K562 (cell line): ENCODE measurements at regions not wholly inside any gene's neighbourhood (a gene's known extent, or its start where the extent isn't known, plus 50 kb on each side); places are given as distances from the start of the nearest gene placed in this dataset.

Source experiments
- ATAC-seq: fragments of 200-7000 bp; cut with Tn5 transposase; 3 replicates; pipeline ENCODE4 v1.9.1; 2020; ENCODE audit warnings: moderate library complexity
- BruUV-seq: library from RNA; stranded (reverse); fragments of 400-500 nt; replicated peaks from 2 replicates; lab custom pipeline; 2021; lab: Mats Ljungman, UMichigan
- CTCF ChIA-PET: fragments of 300-600 bp; formaldehyde crosslinking; extraction: SDS; loops from one replicate; lab custom pipeline; 2021; ENCODE audit warnings: low intra/inter-chr PET ratio; lab: Yijun Ruan, JAX
- POLR2A ChIA-PET: fragments of 300-600, 350-650 bp; sonication (Branson Sonifier 250); formaldehyde crosslinking; extraction: SDS; loops from one replicate; lab custom pipeline; 2021; ENCODE audit warnings: antibody characterized with exemption, inconsistent platforms; lab: Yijun Ruan, JAX
- DNase-seq, 4 experiments: peaks; one replicate each; pipeline versions ENCODE4 v3.0.0 to v3.0.0-alpha.2; 2011 to 2018; ENCODE audit warnings: low spot score in 3 of 4, mixed read lengths in 3 of 4; ENCODE audit errors: extremely low read depth in 1 of 4
- FAIRE-seq: peaks from 2 replicates; lab custom pipeline; 2011; peaks lifted over from hg19 to GRCh38; lab: Jason Lieb, UNC
- H2AFZ ChIP-seq: 2 replicates; pipeline ENCODE4 v1.6.0; 2011; ENCODE audit warnings: low read depth, low read length, control low read depth, inconsistent platforms
- H3K27ac ChIP-seq: fragments of 200-600 bp; 3 replicates; pipeline ENCODE4 v1.8.0; 2011; ENCODE audit warnings: low read depth, mild to moderate bottlenecking, control low read depth, inconsistent platforms, low read length, moderate library complexity, mixed read lengths; ENCODE audit errors: extremely low read depth
- H3K27me3 ChIP-seq, 2 experiments: fragments of 300-600 bp in 1 of 2; 2 replicates in 1 of 2; 3 replicates in 1 of 2; pipeline versions ENCODE4 v1.6.0 to v1.8.0; 2011; ENCODE audit warnings: inconsistent platforms in 2 of 2, low read length in 2 of 2, mild to moderate bottlenecking in 1 of 2, mixed read lengths in 1 of 2, moderate library complexity in 1 of 2; ENCODE audit not compliant: control insufficient read depth in 2 of 2, insufficient read depth in 2 of 2
- H3K36me3 ChIP-seq: fragments of 300-600 bp; 3 replicates; pipeline ENCODE4 v1.8.0; 2011; ENCODE audit warnings: mild to moderate bottlenecking, low read length, inconsistent platforms; ENCODE audit not compliant: control insufficient read depth, insufficient read depth
- H3K4me1 ChIP-seq, 2 experiments: fragments of 200-600 bp in 1 of 2; replicated peaks in 1 of 2; 2 replicates in 1 of 2; 3 replicates in 1 of 2; pipeline versions ENCODE4 v1.5.1 to v1.8.0; 2011; ENCODE audit warnings: inconsistent platforms in 2 of 2, low read length in 2 of 2, mild to moderate bottlenecking in 1 of 2, mixed read lengths in 1 of 2, moderate library complexity in 1 of 2; ENCODE audit not compliant: control insufficient read depth in 2 of 2, insufficient read depth in 2 of 2
- H3K4me2 ChIP-seq: 2 replicates; pipeline ENCODE4 v1.6.1; 2011; ENCODE audit warnings: low read length, control low read depth, inconsistent platforms, mixed read lengths; ENCODE audit not compliant: insufficient read depth
- H3K4me3 ChIP-seq: fragments of 200-600 bp; sonication (generic), shearing (Covaris generic); 2 replicates; pipeline ENCODE4 v1.5.1; 2016; ENCODE audit warnings: control low read depth, inconsistent platforms
- H3K79me2 ChIP-seq: fragments of 200-600 bp; 3 replicates; pipeline ENCODE4 v1.8.0; 2011; ENCODE audit warnings: low read length, inconsistent platforms; ENCODE audit not compliant: control insufficient read depth, insufficient read depth
- H3K9ac ChIP-seq, 2 experiments: 2 replicates each; pipeline versions ENCODE4 v1.6.0 to v1.6.1; 2011; ENCODE audit warnings: low read depth in 2 of 2, low read length in 2 of 2, control low read depth in 1 of 2, inconsistent platforms in 1 of 2, mild to moderate bottlenecking in 1 of 2, mixed read lengths in 1 of 2; ENCODE audit not compliant: insufficient read depth in 1 of 2
- H3K9me1 ChIP-seq: one replicate; pipeline ENCODE4 v1.6.0; 2011; ENCODE audit warnings: inconsistent platforms, mild to moderate bottlenecking, low read length, moderate library complexity; ENCODE audit not compliant: control insufficient read depth, insufficient read depth
- H3K9me3 ChIP-seq: replicated peaks from 2 replicates; pipeline ENCODE4 v1.5.1; 2011; ENCODE audit warnings: low read depth, low read length, inconsistent platforms; ENCODE audit not compliant: control insufficient read depth, insufficient read depth
- H4K20me1 ChIP-seq: replicated peaks from 2 replicates; pipeline ENCODE4 v1.6.1; 2011; ENCODE audit warnings: low read length, inconsistent platforms, mixed read lengths; ENCODE audit not compliant: control insufficient read depth, insufficient read depth
- SRF ChIP-seq, 2 experiments: fragments of 250-450, 450-650 bp in 1 of 2; sonication (Bioruptor Pico) in 1 of 2; sonication (generic) in 1 of 2; formaldehyde crosslinking; IDR thresholded peaks; 2 replicates each; pipeline versions ENCODE4 v1.5.0 to v1.5.1; 2020 to 2022; ENCODE audit warnings: mild to moderate bottlenecking in 1 of 2, missing genetic modification reagents in 1 of 2
- SRSF3 ChIP-seq: fragments of 200-400 bp; formaldehyde crosslinking; IDR thresholded peaks from 2 replicates; pipeline ENCODE4 v1.6.1; 2016; ENCODE audit warnings: mild to moderate bottlenecking, low read length, moderate library complexity; ENCODE audit not compliant: insufficient read depth
- STAT5B ChIP-seq: fragments of 250-450 bp; sonication (Bioruptor Pico); IDR thresholded peaks from 2 replicates; pipeline ENCODE4 v1.8.0; 2021; ENCODE audit warnings: mild to moderate bottlenecking, inconsistent platforms
- TOE1 ChIP-seq, 2 experiments: fragments of 450-650 bp in 1 of 2; sonication (generic) in 1 of 2; formaldehyde crosslinking in 1 of 2; IDR thresholded peaks; 2 replicates each; pipeline versions ENCODE4 v1.7.1 to v1.8.0; 2016 to 2022; ENCODE audit warnings: borderline replicate concordance in 2 of 2, mild to moderate bottlenecking in 2 of 2, antibody characterized with exemption in 1 of 2, inconsistent platforms in 1 of 2, low read depth in 1 of 2, missing genetic modification reagents in 1 of 2, moderate library complexity in 1 of 2
- ZFP30 ChIP-seq: fragments of 250-450 bp; sonication (Bioruptor Pico); IDR thresholded peaks from 2 replicates; pipeline ENCODE4 v1.8.0; 2022; ENCODE audit warnings: moderate library complexity, mild to moderate bottlenecking, inconsistent platforms, borderline replicate concordance
- ZNF197 ChIP-seq: fragments of 200-800 bp; sonication (Bioruptor generic); IDR thresholded peaks from 2 replicates; pipeline ENCODE4 v1.6.1; 2016; ENCODE audit warnings: low read depth, missing genetic modification characterization, missing compliant biosample characterization
- ZNF3 ChIP-seq: fragments of 250-450 bp; sonication (Bioruptor Pico); IDR thresholded peaks from 2 replicates; pipeline ENCODE4 v1.5.0; 2021; ENCODE audit warnings: mild to moderate bottlenecking, moderate library complexity
- ZNF695 ChIP-seq: fragments of 450-650 bp; formaldehyde crosslinking; IDR thresholded peaks from 2 replicates; pipeline ENCODE4 v1.4.0; 2020; ENCODE audit warnings: mild to moderate bottlenecking, moderate library complexity
- WGBS: fragments of 100-300 bp; shearing (Covaris generic); methylation state at CpG from one replicate; pipeline ENCODE4 v1.1.6; 2016; ENCODE audit warnings: low coverage, mixed read lengths; ENCODE audit not compliant: insufficient coverage; ENCODE audit errors: missing lambda C conversion rate; 5-methylcytosine and 5-hydroxymethylcytosine counted together
- in situ Hi-C: fragments of 300-500 bp; cut with MboI; formaldehyde crosslinking; loops from 4 replicates; pipeline ENCODE4 v1.15.0; 2018; ENCODE audit warnings: inconsistent platforms, mixed read lengths
- intact Hi-C: fragments of 100-400 bp; cut with micrococcal nuclease; formaldehyde crosslinking; loops from 2 replicates; pipeline ENCODE4 v1.14.2; 2022
- TF ChIP-seq, protein P1 (sequence below): fragments of 150-350 bp; IDR thresholded peaks from 2 replicates; pipeline ENCODE4 v1.6.1; 2014; ENCODE audit warnings: low read depth, mild to moderate bottlenecking, low read length, borderline replicate concordance
- TF ChIP-seq, protein P2 (sequence below): fragments of 450-650 bp; formaldehyde crosslinking; IDR thresholded peaks from 2 replicates; pipeline ENCODE4 v1.4.0; 2020; ENCODE audit warnings: mild to moderate bottlenecking, moderate library complexity
- TF ChIP-seq, protein P3 (sequence below): sonication (generic); formaldehyde crosslinking; IDR thresholded peaks from 2 replicates; pipeline ENCODE4 v1.8.0; 2022; ENCODE audit warnings: mild to moderate bottlenecking, missing genetic modification reagents, borderline replicate concordance

DNA sequence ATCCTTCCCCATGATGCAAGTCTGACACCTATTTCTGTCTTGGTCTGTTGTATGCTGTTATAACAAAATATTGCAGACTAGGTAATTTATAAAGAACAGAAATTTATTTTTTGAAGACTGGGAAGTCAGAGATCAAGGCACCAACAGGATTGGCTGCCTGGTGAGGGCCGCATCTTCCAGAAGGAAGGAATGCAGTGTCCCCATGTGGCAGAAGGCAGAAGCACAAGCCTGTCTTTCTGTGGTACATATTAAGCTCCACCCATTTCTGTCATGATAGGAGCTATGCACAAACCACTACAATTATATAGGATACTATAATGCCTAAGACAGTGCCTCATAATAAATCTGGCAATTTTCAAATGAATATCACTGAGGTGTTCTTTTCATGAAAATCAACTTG is 502.3 kb upstream of the DIAPH2 start (continued):
- TF ChIP-seq TOE1 (IDR thresholded peaks at IDR 0.05; ENCODE audit: borderline replicate concordance) (no peak), TOE1 (CRISPR knock-in tag; IDR thresholded peaks at IDR 0.05; ENCODE audit: borderline replicate concordance, low read depth) (no peak), STAT5B (CRISPR knock-in tag) (no peak), SRF (CRISPR knock-in tag; IDR thresholded peaks at IDR 0.05) (no peak), ZNF3 (no peak)
- TF ChIP-seq, protein P1, sequence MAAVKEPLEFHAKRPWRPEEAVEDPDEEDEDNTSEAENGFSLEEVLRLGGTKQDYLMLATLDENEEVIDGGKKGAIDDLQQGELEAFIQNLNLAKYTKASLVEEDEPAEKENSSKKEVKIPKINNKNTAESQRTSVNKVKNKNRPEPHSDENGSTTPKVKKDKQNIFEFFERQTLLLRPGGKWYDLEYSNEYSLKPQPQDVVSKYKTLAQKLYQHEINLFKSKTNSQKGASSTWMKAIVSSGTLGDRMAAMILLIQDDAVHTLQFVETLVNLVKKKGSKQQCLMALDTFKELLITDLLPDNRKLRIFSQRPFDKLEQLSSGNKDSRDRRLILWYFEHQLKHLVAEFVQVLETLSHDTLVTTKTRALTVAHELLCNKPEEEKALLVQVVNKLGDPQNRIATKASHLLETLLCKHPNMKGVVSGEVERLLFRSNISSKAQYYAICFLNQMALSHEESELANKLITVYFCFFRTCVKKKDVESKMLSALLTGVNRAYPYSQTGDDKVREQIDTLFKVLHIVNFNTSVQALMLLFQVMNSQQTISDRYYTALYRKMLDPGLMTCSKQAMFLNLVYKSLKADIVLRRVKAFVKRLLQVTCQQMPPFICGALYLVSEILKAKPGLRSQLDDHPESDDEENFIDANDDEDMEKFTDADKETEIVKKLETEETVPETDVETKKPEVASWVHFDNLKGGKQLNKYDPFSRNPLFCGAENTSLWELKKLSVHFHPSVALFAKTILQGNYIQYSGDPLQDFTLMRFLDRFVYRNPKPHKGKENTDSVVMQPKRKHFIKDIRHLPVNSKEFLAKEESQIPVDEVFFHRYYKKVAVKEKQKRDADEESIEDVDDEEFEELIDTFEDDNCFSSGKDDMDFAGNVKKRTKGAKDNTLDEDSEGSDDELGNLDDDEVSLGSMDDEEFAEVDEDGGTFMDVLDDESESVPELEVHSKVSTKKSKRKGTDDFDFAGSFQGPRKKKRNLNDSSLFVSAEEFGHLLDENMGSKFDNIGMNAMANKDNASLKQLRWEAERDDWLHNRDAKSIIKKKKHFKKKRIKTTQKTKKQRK, result no peak
- TF ChIP-seq, all 486 proteins: peak for 0

DNA sequence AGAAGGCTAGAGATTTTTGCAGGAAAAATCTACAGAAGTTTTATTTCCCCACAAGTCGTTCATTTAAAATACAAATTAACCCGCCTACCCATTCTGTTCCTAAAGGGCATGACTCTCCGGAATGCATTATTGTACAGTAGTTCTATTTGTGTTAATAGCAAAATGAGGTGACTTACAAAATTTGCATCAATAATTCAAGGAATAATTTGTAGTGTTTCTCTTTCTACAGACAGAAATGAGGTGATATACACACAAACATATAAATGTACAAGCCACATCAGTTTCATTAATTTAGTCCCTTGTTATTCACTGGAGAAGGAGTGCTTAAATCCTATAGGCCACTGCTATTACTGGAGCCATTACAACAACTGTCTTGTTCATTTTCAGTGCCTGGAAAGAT is 501.3 kb upstream of the DIAPH2 start:
- H3K79me2 ChIP-seq, result no peaks in the 10 kb centered on the region
- H3K36me3 ChIP-seq, result no peaks in the 10 kb centered on the region
- CTCF ChIA-PET, result no interaction called here
- BruUV-seq, result no TSS peak
- in situ Hi-C loops, result no loop called here
- H3K4me2 ChIP-seq, result no peak overlapping the region
- no peak overlapping the region for H2AFZ ChIP-seq
- POLR2A ChIA-PET, result no interaction called here
- no peak overlapping the region for H3K4me3 ChIP-seq
- H3K27ac ChIP-seq, result no peak overlapping the region
- H3K9ac ChIP-seq, result no peak overlapping the region
- no peaks in the 10 kb centered on the region for H3K9me1 ChIP-seq
- WGBS, result 0% methylated on average over 3 of the region's 3 CpGs
- intact Hi-C loops, result no loop called here
- no peak for DNase-seq
- no peaks in the 10 kb centered on the region for H3K4me1 ChIP-seq
- ATAC-seq, result no peak
- no peaks in the 10 kb centered on the region for H3K27me3 ChIP-seq
- no peaks in the 10 kb centered on the region for H3K9me3 ChIP-seq
- FAIRE-seq, result no peak
- no peaks in the 10 kb centered on the region for H4K20me1 ChIP-seq
- TF ChIP-seq, protein P2, sequence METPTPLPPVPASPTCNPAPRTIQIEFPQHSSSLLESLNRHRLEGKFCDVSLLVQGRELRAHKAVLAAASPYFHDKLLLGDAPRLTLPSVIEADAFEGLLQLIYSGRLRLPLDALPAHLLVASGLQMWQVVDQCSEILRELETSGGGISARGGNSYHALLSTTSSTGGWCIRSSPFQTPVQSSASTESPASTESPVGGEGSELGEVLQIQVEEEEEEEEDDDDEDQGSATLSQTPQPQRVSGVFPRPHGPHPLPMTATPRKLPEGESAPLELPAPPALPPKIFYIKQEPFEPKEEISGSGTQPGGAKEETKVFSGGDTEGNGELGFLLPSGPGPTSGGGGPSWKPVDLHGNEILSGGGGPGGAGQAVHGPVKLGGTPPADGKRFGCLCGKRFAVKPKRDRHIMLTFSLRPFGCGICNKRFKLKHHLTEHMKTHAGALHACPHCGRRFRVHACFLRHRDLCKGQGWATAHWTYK (CRISPR knock-in tag), result no peak
- TF ChIP-seq SRSF3 (no peak), ZNF695 (no peak), ZNF197 (CRISPR knock-in tag) (no peak), ZFP30 (CRISPR knock-in tag) (no peak)
- TF ChIP-seq, protein P3, sequence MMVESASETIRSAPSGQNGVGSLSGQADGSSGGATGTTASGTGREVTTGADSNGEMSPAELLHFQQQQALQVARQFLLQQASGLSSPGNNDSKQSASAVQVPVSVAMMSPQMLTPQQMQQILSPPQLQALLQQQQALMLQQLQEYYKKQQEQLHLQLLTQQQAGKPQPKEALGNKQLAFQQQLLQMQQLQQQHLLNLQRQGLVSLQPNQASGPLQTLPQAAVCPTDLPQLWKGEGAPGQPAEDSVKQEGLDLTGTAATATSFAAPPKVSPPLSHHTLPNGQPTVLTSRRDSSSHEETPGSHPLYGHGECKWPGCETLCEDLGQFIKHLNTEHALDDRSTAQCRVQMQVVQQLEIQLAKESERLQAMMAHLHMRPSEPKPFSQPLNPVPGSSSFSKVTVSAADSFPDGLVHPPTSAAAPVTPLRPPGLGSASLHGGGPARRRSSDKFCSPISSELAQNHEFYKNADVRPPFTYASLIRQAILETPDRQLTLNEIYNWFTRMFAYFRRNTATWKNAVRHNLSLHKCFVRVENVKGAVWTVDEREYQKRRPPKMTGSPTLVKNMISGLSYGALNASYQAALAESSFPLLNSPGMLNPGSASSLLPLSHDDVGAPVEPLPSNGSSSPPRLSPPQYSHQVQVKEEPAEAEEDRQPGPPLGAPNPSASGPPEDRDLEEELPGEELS (CRISPR knock-in tag), result no peak
